ENCODE measurements at regions not wholly inside any gene's neighbourhood (a gene's known extent, or its start where the extent isn't known, plus 50 kb on each side); places are given as distances from the start of the nearest gene placed in this dataset.
"Not testable (repeated sequence)": the region's sequence is repeated elsewhere in the genome, so short reads cannot be mapped to it uniquely, and the experiment has no call there.

GRCh38 chr6:157752879-157753278, 70.2 kb upstream of the SNX9 start:
- not testable (repeated sequence) for H3K27ac Mint-ChIP-seq, H3K36me3 Mint-ChIP-seq, ATAC-seq, H3K4me3 Mint-ChIP-seq
- Mint-ChIP-seq H3K27me3 (peaks cover 12% of the 10 kb centered on the region), H3K9me3 (peaks cover 10% of the 10 kb centered on the region), H3K4me1 (peaks cover 73% of the 10 kb centered on the region)

- Mint-ChIP-seq H3K4me1 (peaks cover 77% of the 10 kb centered on the region), H3K36me3 (no peaks in the 10 kb centered on the region), H3K9me3 (peaks cover 10% of the 10 kb centered on the region), H3K27ac (no peak overlapping the region), H3K27me3 (peaks cover 12% of the 10 kb centered on the region), H3K4me3 (no peak overlapping the region)
- ATAC-seq: no peak
These were observed 69.8 kb upstream of the SNX9 start for GRCh38 chr6:157753291-157753690.

- H3K27ac Mint-ChIP-seq, H3K36me3 Mint-ChIP-seq, ATAC-seq, H3K4me3 Mint-ChIP-seq: not testable (repeated sequence)
- Mint-ChIP-seq H3K4me1 (peaks cover 81% of the 10 kb centered on the region), H3K9me3 (peaks cover 10% of the 10 kb centered on the region), H3K27me3 (peaks cover 12% of the 10 kb centered on the region)
These were observed 69.2 kb upstream of the SNX9 start for GRCh38 chr6:157753801-157754200.

- Mint-ChIP-seq H3K27me3 (peaks cover 12% of the 10 kb centered on the region), H3K4me1 (peaks cover 82% of the 10 kb centered on the region), H3K9me3 (peaks cover 10% of the 10 kb centered on the region), H3K27ac (no peak overlapping the region), H3K36me3 (no peaks in the 10 kb centered on the region), H3K4me3 (no peak overlapping the region)
- no peak for ATAC-seq
These were observed 68.7 kb upstream of the SNX9 start for GRCh38 chr6:157754351-157754750.

GRCh38 chr6:157755032-157755745, 67.9 kb upstream of the SNX9 start:
- Mint-ChIP-seq H3K9me3 (peaks cover 9% of the 10 kb centered on the region), H3K27me3 (peaks cover 10% of the 10 kb centered on the region), H3K4me1 (peaks cover 83% of the 10 kb centered on the region), H3K27ac (peak overlapping the region; percentile 90), H3K4me3 (no peak overlapping the region), H3K36me3 (no peaks in the 10 kb centered on the region)
- ATAC-seq: no peak

GRCh38 chr6:157755746-157756411, 67.2 kb upstream of the SNX9 start:
- peak; percentile 83 for ATAC-seq
- peaks cover 2% of the 10 kb centered on the region for H3K9me3 Mint-ChIP-seq
- H3K27ac Mint-ChIP-seq: peak overlapping the region; percentile 90
- H3K27me3 Mint-ChIP-seq: peaks cover 4% of the 10 kb centered on the region
- peak overlapping the region; percentile 12 for H3K4me3 Mint-ChIP-seq
- no peaks in the 10 kb centered on the region for H3K36me3 Mint-ChIP-seq
- H3K4me1 Mint-ChIP-seq: peaks cover 83% of the 10 kb centered on the region

- H3K27ac Mint-ChIP-seq: peak overlapping the region; percentile 90
- H3K36me3 Mint-ChIP-seq: no peaks in the 10 kb centered on the region
- peak; percentile 44 for ATAC-seq
- H3K27me3 Mint-ChIP-seq: no peaks in the 10 kb centered on the region
- no peaks in the 10 kb centered on the region for H3K9me3 Mint-ChIP-seq
- H3K4me3 Mint-ChIP-seq: no peak overlapping the region
- peaks cover 83% of the 10 kb centered on the region for H3K4me1 Mint-ChIP-seq
These were observed 66.2 kb upstream of the SNX9 start for GRCh38 chr6:157756708-157757429.

- H3K36me3 Mint-ChIP-seq: no peaks in the 10 kb centered on the region
- ATAC-seq: no peak
- no peak overlapping the region for H3K4me3 Mint-ChIP-seq
- H3K4me1 Mint-ChIP-seq: peaks cover 85% of the 10 kb centered on the region
- H3K27me3 Mint-ChIP-seq: no peaks in the 10 kb centered on the region
- H3K9me3 Mint-ChIP-seq: no peaks in the 10 kb centered on the region
- peak overlapping the region; percentile 83 for H3K27ac Mint-ChIP-seq
These were observed 65.3 kb upstream of the SNX9 start for GRCh38 chr6:157757430-157758403.

- Mint-ChIP-seq H3K4me3 (no peak overlapping the region), H3K36me3 (no peaks in the 10 kb centered on the region), H3K27me3 (no peaks in the 10 kb centered on the region), H3K9me3 (no peaks in the 10 kb centered on the region), H3K27ac (peak overlapping the region; percentile 83), H3K4me1 (peaks cover 92% of the 10 kb centered on the region)
- no peak for ATAC-seq
These were observed 64.5 kb upstream of the SNX9 start for GRCh38 chr6:157758516-157759023.

GRCh38 chr6:157759028-157759427, 64.0 kb upstream of the SNX9 start:
- H3K9me3 Mint-ChIP-seq: no peaks in the 10 kb centered on the region
- no peak overlapping the region for H3K4me3 Mint-ChIP-seq
- no peak for ATAC-seq
- H3K27me3 Mint-ChIP-seq: no peaks in the 10 kb centered on the region
- peak overlapping the region; percentile 83 for H3K27ac Mint-ChIP-seq
- H3K4me1 Mint-ChIP-seq: peaks cover 92% of the 10 kb centered on the region
- no peaks in the 10 kb centered on the region for H3K36me3 Mint-ChIP-seq

GRCh38 chr6:157760137-157760536, 62.9 kb upstream of the SNX9 start:
- ATAC-seq: no peak
- H3K27ac Mint-ChIP-seq: peak overlapping the region; percentile 94
- H3K4me3 Mint-ChIP-seq: no peak overlapping the region
- no peaks in the 10 kb centered on the region for H3K36me3 Mint-ChIP-seq
- H3K27me3 Mint-ChIP-seq: no peaks in the 10 kb centered on the region
- H3K9me3 Mint-ChIP-seq: no peaks in the 10 kb centered on the region
- H3K4me1 Mint-ChIP-seq: peaks cover 92% of the 10 kb centered on the region

- Mint-ChIP-seq H3K4me1 (peaks cover 92% of the 10 kb centered on the region), H3K27ac (peak overlapping the region; percentile 94), H3K9me3 (no peaks in the 10 kb centered on the region), H3K27me3 (no peaks in the 10 kb centered on the region), H3K4me3 (peak overlapping the region; percentile 62), H3K36me3 (no peaks in the 10 kb centered on the region)
- no peak for ATAC-seq
These were observed 62.3 kb upstream of the SNX9 start for GRCh38 chr6:157760589-157761330.

GRCh38 chr6:157761331-157761921, 61.6 kb upstream of the SNX9 start:
- ATAC-seq: peak; percentile 83
- H3K27me3 Mint-ChIP-seq: no peaks in the 10 kb centered on the region
- H3K4me1 Mint-ChIP-seq: peaks cover 91% of the 10 kb centered on the region
- no peaks in the 10 kb centered on the region for H3K36me3 Mint-ChIP-seq
- no peaks in the 10 kb centered on the region for H3K9me3 Mint-ChIP-seq
- H3K4me3 Mint-ChIP-seq: peak overlapping the region; percentile 62
- H3K27ac Mint-ChIP-seq: peak overlapping the region; percentile 94

GRCh38 chr6:157761926-157762325, 61.1 kb upstream of the SNX9 start:
- Mint-ChIP-seq H3K27ac (peak overlapping the region; percentile 94), H3K4me1 (peaks cover 91% of the 10 kb centered on the region), H3K27me3 (no peaks in the 10 kb centered on the region), H3K36me3 (no peaks in the 10 kb centered on the region), H3K4me3 (peak overlapping the region; percentile 62), H3K9me3 (no peaks in the 10 kb centered on the region)
- no peak for ATAC-seq

Data from stimulated activated memory B cell treated with anti-CD40 and anti-IgM and Interleukin-4, amounts not matched to agents 10 μg/mL and 1 μg/mL and 100 μg/mL, for 72 hours (primary cell).